ENCODE measurements at regions not wholly inside any gene's neighbourhood (a gene's known extent, or its start where the extent isn't known, plus 50 kb on each side); places are given as distances from the start of the nearest gene placed in this dataset.

DNA sequence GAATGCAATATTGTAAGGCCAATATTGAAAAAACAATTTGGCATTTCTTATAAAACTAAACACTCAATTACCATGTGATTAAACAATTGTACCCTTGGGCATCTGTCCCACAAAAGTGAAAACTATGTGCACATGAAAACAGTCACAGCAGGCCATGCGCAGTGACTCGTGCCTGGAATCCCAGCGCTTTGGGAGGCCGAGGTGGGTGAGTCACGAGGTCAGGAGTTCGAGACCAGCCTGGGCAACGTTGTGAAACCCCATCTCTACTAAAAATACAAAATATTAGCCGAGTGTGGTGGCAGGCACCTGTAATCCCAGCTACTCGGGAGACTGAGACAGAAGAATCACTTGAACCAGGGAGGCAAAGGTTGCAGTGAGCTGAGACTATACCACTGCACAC is 343.7 kb downstream of the DMRTA1 start:
- Histone ChIP-seq H3K27ac (no peak overlapping the region), H3K79me2 (no peaks in the 10 kb centered on the region), H3K36me3 (ENCODE audit: control insufficient read depth, insufficient read depth, low read length) (no peaks in the 10 kb centered on the region), H3K4me3 (ENCODE audit: low read depth, low read length) (no peak overlapping the region), H3K4me1 (no peaks in the 10 kb centered on the region), H3K4me2 (ENCODE audit: low read length) (no peak overlapping the region), H3K27me3 (ENCODE audit: control insufficient read depth, insufficient read depth, low read length) (no peaks in the 10 kb centered on the region), H3K9me3 (ENCODE audit: control insufficient read depth, low read length) (no peaks in the 10 kb centered on the region), H2AFZ (no peak overlapping the region), H3K9ac (no peak overlapping the region)
- TF ChIP-seq, protein P1, sequence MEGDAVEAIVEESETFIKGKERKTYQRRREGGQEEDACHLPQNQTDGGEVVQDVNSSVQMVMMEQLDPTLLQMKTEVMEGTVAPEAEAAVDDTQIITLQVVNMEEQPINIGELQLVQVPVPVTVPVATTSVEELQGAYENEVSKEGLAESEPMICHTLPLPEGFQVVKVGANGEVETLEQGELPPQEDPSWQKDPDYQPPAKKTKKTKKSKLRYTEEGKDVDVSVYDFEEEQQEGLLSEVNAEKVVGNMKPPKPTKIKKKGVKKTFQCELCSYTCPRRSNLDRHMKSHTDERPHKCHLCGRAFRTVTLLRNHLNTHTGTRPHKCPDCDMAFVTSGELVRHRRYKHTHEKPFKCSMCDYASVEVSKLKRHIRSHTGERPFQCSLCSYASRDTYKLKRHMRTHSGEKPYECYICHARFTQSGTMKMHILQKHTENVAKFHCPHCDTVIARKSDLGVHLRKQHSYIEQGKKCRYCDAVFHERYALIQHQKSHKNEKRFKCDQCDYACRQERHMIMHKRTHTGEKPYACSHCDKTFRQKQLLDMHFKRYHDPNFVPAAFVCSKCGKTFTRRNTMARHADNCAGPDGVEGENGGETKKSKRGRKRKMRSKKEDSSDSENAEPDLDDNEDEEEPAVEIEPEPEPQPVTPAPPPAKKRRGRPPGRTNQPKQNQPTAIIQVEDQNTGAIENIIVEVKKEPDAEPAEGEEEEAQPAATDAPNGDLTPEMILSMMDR (IDR thresholded peaks at IDR 0.05), result no peak

DNA sequence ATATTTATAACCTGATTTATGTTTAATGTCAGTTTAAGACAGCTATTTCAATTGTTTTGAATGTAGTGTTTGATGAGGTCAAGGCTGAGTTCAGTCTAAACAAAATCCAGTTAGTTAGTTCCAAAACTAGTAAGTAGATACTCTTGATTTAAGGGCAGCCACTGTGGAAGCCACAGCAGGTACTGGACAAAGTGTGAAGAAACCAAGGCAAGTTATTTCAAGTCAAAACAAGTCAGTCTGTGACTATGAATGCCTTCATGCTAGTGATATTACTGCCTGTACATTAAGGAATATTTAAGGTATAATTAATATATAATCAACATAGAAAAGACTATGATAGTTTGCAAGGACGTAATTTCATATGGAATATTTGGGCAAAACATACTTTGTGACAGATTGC is 362.3 kb downstream of the DMRTA1 start:
- Histone ChIP-seq H3K4me2 (ENCODE audit: low read length) (no peak overlapping the region), H3K79me2 (no peaks in the 10 kb centered on the region), H3K4me1 (no peaks in the 10 kb centered on the region), H3K9me3 (ENCODE audit: control insufficient read depth, low read length) (no peaks in the 10 kb centered on the region), H3K9ac (no peak overlapping the region), H3K36me3 (ENCODE audit: control insufficient read depth, insufficient read depth, low read length) (no peaks in the 10 kb centered on the region), H3K27ac (no peak overlapping the region), H3K27me3 (ENCODE audit: control insufficient read depth, insufficient read depth, low read length) (no peaks in the 10 kb centered on the region), H2AFZ (no peak overlapping the region), H3K4me3 (ENCODE audit: low read depth, low read length) (no peak overlapping the region)
- TF ChIP-seq, protein P1 (IDR thresholded peaks at IDR 0.05), result no peak

DNA sequence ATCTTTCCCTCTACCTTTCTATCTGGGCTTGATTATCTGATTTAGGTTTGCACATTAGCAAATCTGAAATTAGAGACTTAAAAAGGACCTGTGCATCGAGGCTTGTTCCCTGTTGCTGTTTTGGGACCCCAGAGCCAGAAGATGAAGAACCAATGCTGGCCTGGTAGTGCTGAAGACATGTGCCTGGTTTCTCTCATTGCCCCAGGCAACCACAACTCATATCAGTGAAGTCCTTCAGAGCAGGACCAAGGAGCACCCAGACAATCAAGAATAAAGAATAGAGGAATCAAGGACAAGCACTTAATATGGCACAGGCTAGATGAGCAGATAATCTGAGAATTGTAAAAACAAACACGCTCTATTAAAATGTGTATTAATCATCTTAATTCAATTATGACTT is 362.7 kb downstream of the DMRTA1 start:
- no peaks in the 10 kb centered on the region for H3K27me3 ChIP-seq (ENCODE audit: control insufficient read depth, insufficient read depth, low read length)
- TF ChIP-seq, protein P1 (IDR thresholded peaks at IDR 0.05), result no peak

DNA sequence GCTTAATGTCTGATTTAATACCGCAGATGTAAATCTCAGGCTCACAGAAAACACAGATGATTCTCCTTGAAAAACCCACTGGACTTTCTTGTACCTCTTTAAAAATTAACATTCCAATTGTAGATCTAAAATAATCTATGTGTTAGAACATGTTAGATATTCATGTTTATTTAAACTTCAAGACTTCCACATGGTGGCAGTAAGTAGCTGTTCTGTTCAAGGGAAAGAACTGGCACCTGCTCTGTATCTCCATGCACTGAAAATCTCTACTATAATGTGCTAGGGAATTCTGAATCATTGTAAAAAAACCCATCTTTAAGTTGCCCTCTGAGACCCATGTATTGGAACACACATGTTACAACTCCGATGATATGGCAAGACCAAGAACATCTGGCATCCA is 366.9 kb downstream of the DMRTA1 start:
- Histone ChIP-seq H3K79me2 (no peaks in the 10 kb centered on the region), H3K4me3 (ENCODE audit: low read depth, low read length) (no peak overlapping the region), H3K4me2 (ENCODE audit: low read length) (no peak overlapping the region), H3K9ac (no peak overlapping the region), H3K4me1 (no peaks in the 10 kb centered on the region), H3K36me3 (ENCODE audit: control insufficient read depth, insufficient read depth, low read length) (no peaks in the 10 kb centered on the region), H3K27me3 (ENCODE audit: control insufficient read depth, insufficient read depth, low read length) (no peaks in the 10 kb centered on the region), H3K9me3 (ENCODE audit: control insufficient read depth, low read length) (no peaks in the 10 kb centered on the region), H2AFZ (no peak overlapping the region), H3K27ac (no peak overlapping the region)
- TF ChIP-seq, protein P1 (IDR thresholded peaks at IDR 0.05), result no peak

More for the DNA sequence above, 362.7 kb downstream of the DMRTA1 start:
- Histone ChIP-seq H3K9me3 (ENCODE audit: control insufficient read depth, low read length) (no peaks in the 10 kb centered on the region), H2AFZ (no peak overlapping the region), H3K4me2 (ENCODE audit: low read length) (no peak overlapping the region), H3K9ac (no peak overlapping the region), H3K36me3 (ENCODE audit: control insufficient read depth, insufficient read depth, low read length) (no peaks in the 10 kb centered on the region), H3K4me1 (no peaks in the 10 kb centered on the region), H3K4me3 (ENCODE audit: low read depth, low read length) (no peak overlapping the region), H3K79me2 (no peaks in the 10 kb centered on the region), H3K27ac (no peak overlapping the region)

DNA sequence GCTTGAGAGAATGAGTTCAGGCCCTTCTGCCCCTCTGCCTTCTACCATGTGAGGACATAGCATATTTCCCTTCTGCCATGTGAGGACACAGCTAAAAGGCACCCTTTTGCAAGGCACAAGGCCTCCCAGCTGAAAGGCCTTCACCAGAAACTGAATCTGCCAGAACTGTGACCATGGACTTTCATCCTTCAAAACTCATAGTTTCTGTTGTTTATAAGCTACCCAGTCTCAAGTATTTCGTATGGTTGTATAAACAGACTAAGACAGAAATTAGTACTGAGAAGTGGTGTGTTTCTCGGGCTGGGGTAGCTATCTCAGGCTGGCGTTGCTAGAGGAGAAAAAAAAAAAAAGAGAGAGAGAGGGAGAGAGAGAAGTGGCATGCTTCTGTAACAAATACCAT is 368.6 kb downstream of the DMRTA1 start:
- H3K27me3 ChIP-seq (ENCODE audit: control insufficient read depth, insufficient read depth, low read length), result no peaks in the 10 kb centered on the region
- no peaks in the 10 kb centered on the region for H3K4me1 ChIP-seq
- no peak overlapping the region for H2AFZ ChIP-seq
- no peak overlapping the region for H3K27ac ChIP-seq
- H3K9ac ChIP-seq, result no peak overlapping the region
- no peaks in the 10 kb centered on the region for H3K79me2 ChIP-seq
- no peaks in the 10 kb centered on the region for H3K9me3 ChIP-seq (ENCODE audit: control insufficient read depth, low read length)
- no peak overlapping the region for H3K4me2 ChIP-seq (ENCODE audit: low read length)
- H3K36me3 ChIP-seq (ENCODE audit: control insufficient read depth, insufficient read depth, low read length), result no peaks in the 10 kb centered on the region
- no peak overlapping the region for H3K4me3 ChIP-seq (ENCODE audit: low read depth, low read length)
- TF ChIP-seq, protein P1 (IDR thresholded peaks at IDR 0.05), result no peak

All from parathyroid adenoma (tissue), 2 donors.